Gastroesophageal sphincter (tissue), 3 donors: ENCODE measurements at regions not wholly inside any gene's neighbourhood (a gene's known extent, or its start where the extent isn't known, plus 50 kb on each side); places are given as distances from the start of the nearest gene placed in this dataset.

Experiments
- CTCF ChIP-seq, 4 experiments: fragments of 200-600 bp in 2 of 4; fragments of 450-650 bp in 2 of 4; sonication (generic) in 1 of 4; IDR thresholded peaks; one replicate each; pipeline ENCODE4 v1.5.1; 2017 to 2019; ENCODE audit warnings: antibody characterized with exemption in 4 of 4, mild to moderate bottlenecking in 2 of 4, moderate library complexity in 2 of 4
- EP300 ChIP-seq: sonication (generic); formaldehyde crosslinking; IDR thresholded peaks from one replicate; pipeline ENCODE4 v1.6.1; 2017; ENCODE audit warnings: antibody characterized with exemption, mild to moderate bottlenecking
- POLR2A ChIP-seq, 2 donors: fragments of 450-650 bp; IDR thresholded peaks; one replicate each; pipeline ENCODE4 v1.6.1; 2017; ENCODE audit warnings: antibody characterized with exemption in 2 of 2, mild to moderate bottlenecking in 2 of 2, moderate library complexity in 1 of 2
- POLR2AphosphoS5 ChIP-seq: sonication (generic); formaldehyde crosslinking; IDR thresholded peaks from one replicate; pipeline ENCODE4 v1.6.1; 2017; ENCODE audit warnings: antibody characterized with exemption

GRCh38 chr2:60275958-60276357 lies 277.5 kb downstream of the BCL11A start:
- TF ChIP-seq CTCF (IDR thresholded peaks at IDR 0.05): no peak
- TF ChIP-seq POLR2A (IDR thresholded peaks at IDR 0.05): no peak
- no peak for TF ChIP-seq POLR2AphosphoS5
- no peak for TF ChIP-seq EP300
